ENCODE measurements at regions not wholly inside any gene's neighbourhood (a gene's known extent, or its start where the extent isn't known, plus 50 kb on each side); places are given as distances from the start of the nearest gene placed in this dataset.

GRCh38 chr12:24134092-24134491, 184.6 kb upstream of the SOX5 start:
- H2AFZ ChIP-seq (replicated peaks; ENCODE audit: low read length, poor library complexity) = no peak overlapping the region
- peaks cover 7% of the 10 kb centered on the region for H3K4me1 ChIP-seq (ENCODE audit: control insufficient read depth, insufficient read depth, low read length)
- no peak overlapping the region for H3K27ac ChIP-seq (ENCODE audit: insufficient read depth, low read length)
- POLR2A ChIA-PET (ENCODE audit: unreplicated experiment) = no interaction called here
- TF ChIP-seq MXI1 (IDR thresholded peaks at IDR 0.05; ENCODE audit: borderline replicate concordance, low read depth, low read length) = no peak
- TF ChIP-seq USF2 (IDR thresholded peaks at IDR 0.05; ENCODE audit: low read depth, low read length) = no peak
- TF ChIP-seq SMC3 (IDR thresholded peaks at IDR 0.05; ENCODE audit: low read depth, low read length) = no peak
- TF ChIP-seq RCOR1 (IDR thresholded peaks at IDR 0.05; ENCODE audit: insufficient replicate concordance, low read length) = no peak
- TF ChIP-seq CTCF (conservative IDR thresholded peaks at IDR 0.05; ENCODE audit: low read depth, low read length) = no peak
- TF ChIP-seq CHD1 (IDR thresholded peaks at IDR 0.05; ENCODE audit: low read depth, low read length) = no peak
- no peak for TF ChIP-seq NFE2L2 (IDR thresholded peaks at IDR 0.05; ENCODE audit: low read depth, low read length)
- no peak for TF ChIP-seq FOS (IDR thresholded peaks at IDR 0.05; ENCODE audit: low read depth, low read length)
- no peak for TF ChIP-seq POLR2A (IDR thresholded peaks at IDR 0.05; ENCODE audit: low read depth, low read length)
- TF ChIP-seq RAD21 (IDR thresholded peaks at IDR 0.05; ENCODE audit: low read length) = no peak
- TF ChIP-seq MAZ (IDR thresholded peaks at IDR 0.05; ENCODE audit: borderline replicate concordance, low read depth, low read length) = no peak
- TF ChIP-seq MAFK (IDR thresholded peaks at IDR 0.05; ENCODE audit: low read depth, low read length) = no peak
- no peak for TF ChIP-seq RFX5 (IDR thresholded peaks at IDR 0.05; ENCODE audit: low read depth, low read length)
- no peak for TF ChIP-seq ELK1 (IDR thresholded peaks at IDR 0.05; ENCODE audit: borderline replicate concordance, low read depth, low read length)
- no peak for TF ChIP-seq CEBPB (IDR thresholded peaks at IDR 0.05; ENCODE audit: low read depth, low read length)
- CTCF ChIA-PET = no interaction called here
- no peaks in the 10 kb centered on the region for H3K27me3 ChIP-seq (ENCODE audit: control insufficient read depth, insufficient read depth, low read length)
- no peak overlapping the region for H3K9ac ChIP-seq (ENCODE audit: low read depth, low read length)
- peak overlapping the region in 1 of 2 experiments; percentile 16; a peak in 1 of 4 replicates for H4K8ac ChIP-seq (ENCODE audit: low read depth in 2 of 2, low read length in 2 of 2)
- H3K9me1 ChIP-seq (ENCODE audit: insufficient read depth, low read length) = peaks cover 2% of the 10 kb centered on the region; the same call in 1 of the 2 replicates
- H2AK5ac ChIP-seq (ENCODE audit: low read depth, low read length) = no peak overlapping the region
- no peak overlapping the region for H3K4me2 ChIP-seq (ENCODE audit: low read depth, low read length)
- no peak overlapping the region for H3K18ac ChIP-seq (ENCODE audit: low read depth, low read length)
- no peak overlapping the region for H3K56ac ChIP-seq (ENCODE audit: extremely low read depth, insufficient read depth, low read length)
- H4K20me1 ChIP-seq (ENCODE audit: insufficient read depth, low read length) = no peaks in the 10 kb centered on the region
- H3K36me3 ChIP-seq (ENCODE audit: control insufficient read depth, insufficient read depth, low read length) = no peaks in the 10 kb centered on the region
- H3K4ac ChIP-seq (ENCODE audit: low read depth, low read length) = no peak overlapping the region
- H2BK20ac ChIP-seq (ENCODE audit: low read depth, low read length) = 0 out of 2 replicates have a peak overlapping the region, but pooled peaks have one; percentile 24
- H2BK15ac ChIP-seq (ENCODE audit: low read depth, low read length) = no peak overlapping the region
- H4K91ac ChIP-seq (ENCODE audit: insufficient read depth, low read depth, low read length) = no peak overlapping the region
- no peak overlapping the region for H4K5ac ChIP-seq (ENCODE audit: low read depth, low read length)
- no peak overlapping the region for H2AK9ac ChIP-seq (replicated peaks; ENCODE audit: low read depth, low read length, poor library complexity)
- H2BK5ac ChIP-seq (ENCODE audit: low read depth, low read length, poor library complexity, severe bottlenecking) = peak overlapping the region; percentile 16
- intact Hi-C loops (cut with micrococcal nuclease) = no loop called here
- DNase-seq (peak; percentile 10), ATAC-seq (ENCODE audit: low read depth) (peak; percentile 66)
- H3K23ac ChIP-seq (ENCODE audit: low read depth, low read length) = no peak overlapping the region
- no peaks in the 10 kb centered on the region for H3K9me3 ChIP-seq (ENCODE audit: control insufficient read depth, insufficient read depth, low read length)
- in situ Hi-C loops (cut with MboI; ENCODE audit: low sequenced_read_pairs) = no loop called here
- H3K14ac ChIP-seq (replicated peaks; ENCODE audit: low read depth, low read length) = no peak overlapping the region
- no TSS peak for BruUV-seq (replicated peaks)
- H3K79me1 ChIP-seq (ENCODE audit: low read depth in 1 of 2, low read length in 2 of 2) = peaks cover 0 to 11% of the 10 kb centered on the region in 2 experiments; a peak in 2 of 4 replicates
- H2BK120ac ChIP-seq (ENCODE audit: low read depth, low read length) = 0 out of 2 replicates have a peak overlapping the region, but pooled peaks have one; percentile 36
- no peak overlapping the region for H3K4me3 ChIP-seq (ENCODE audit: insufficient read depth, low read depth, low read length)
- dilution Hi-C loops (cut with HindIII; ENCODE audit: low sequenced_read_pairs, unreplicated experiment) = no loop called here

Measured in IMR-90 (cell line).